Panc1 (cell line): ENCODE measurements at regions not wholly inside any gene's neighbourhood (a gene's known extent, or its start where the extent isn't known, plus 50 kb on each side); places are given as distances from the start of the nearest gene placed in this dataset.
"Not testable (repeated sequence)": the region's sequence is repeated elsewhere in the genome, so short reads cannot be mapped to it uniquely, and the experiment has no call there.

Experiments used
- ATAC-seq: fragments of 200-7000 bp; cut with Tn5 transposase; 2 replicates; pipeline ENCODE4 v1.9.1; 2020; ENCODE audit warnings: mild to moderate bottlenecking, moderate library complexity
- BruUV-seq: library from RNA; stranded (reverse); fragments of 400-500 nt; replicated peaks from 2 replicates; lab custom pipeline; 2021; lab: Mats Ljungman, UMichigan
- CTCF ChIA-PET: fragments of 300-600 bp; sonication (Branson Sonifier 250); formaldehyde crosslinking; loops from one replicate; lab custom pipeline; 2022; ENCODE audit warnings: antibody characterized with exemption; lab: Charles Lee
- POLR2A ChIA-PET: fragments of 300-600 bp; sonication (Branson Sonifier 250); formaldehyde crosslinking; loops from one replicate; lab custom pipeline; 2022; ENCODE audit warnings: antibody characterized with exemption; lab: Charles Lee
- DNase-seq: peaks from one replicate; pipeline ENCODE4 v3.0.0-alpha.2; 2010; ENCODE audit warnings: low read depth, low spot score
- H3K27ac ChIP-seq: 2 replicates; pipeline ENCODE4 v1.5.1; 2011; ENCODE audit warnings: mild to moderate bottlenecking, low read length, inconsistent platforms
- H3K27me3 ChIP-seq: fragments of 200-500 bp; sonication (Bioruptor generic); 2 replicates; pipeline ENCODE4 v1.6.0; 2014; ENCODE audit warnings: low read length, inconsistent platforms; ENCODE audit not compliant: control insufficient read depth, insufficient read depth
- H3K36me3 ChIP-seq: fragments of 200-500 bp; sonication (Bioruptor generic); 2 replicates; pipeline ENCODE4 v1.5.1; 2014; ENCODE audit warnings: inconsistent platforms, mild to moderate bottlenecking, low read length, moderate library complexity; ENCODE audit not compliant: control insufficient read depth, insufficient read depth
- H3K4me1 ChIP-seq: 2 replicates; pipeline ENCODE4 v1.5.1; 2011; ENCODE audit warnings: inconsistent platforms, mild to moderate bottlenecking, low read length, moderate library complexity; ENCODE audit not compliant: control insufficient read depth, insufficient read depth
- H3K4me3 ChIP-seq, 2 experiments: 2 replicates each; pipeline ENCODE4 v1.5.1; 2011 to 2012; ENCODE audit warnings: low read depth in 2 of 2, low read length in 2 of 2, mild to moderate bottlenecking in 2 of 2, inconsistent platforms in 1 of 2, moderate library complexity in 1 of 2
- H3K9me3 ChIP-seq: fragments of 200-500 bp; sonication (Bioruptor generic); 2 replicates; pipeline ENCODE4 v1.5.1; 2014; ENCODE audit warnings: low read depth, mild to moderate bottlenecking, inconsistent platforms, low read length, moderate library complexity; ENCODE audit not compliant: control insufficient read depth, insufficient read depth
- POLR2AphosphoS5 ChIP-seq: IDR thresholded peaks from 2 replicates; pipeline ENCODE4 v1.6.1; 2012; ENCODE audit warnings: mild to moderate bottlenecking, low read depth, low read length, moderate library complexity
- SIN3A ChIP-seq: IDR thresholded peaks from 2 replicates; pipeline ENCODE4 v1.6.1; 2012; ENCODE audit warnings: low read depth, mild to moderate bottlenecking, low read length, moderate library complexity, borderline replicate concordance; ENCODE audit not compliant: insufficient read depth
- TCF7L2 ChIP-seq: IDR thresholded peaks from 2 replicates; pipeline ENCODE4 v1.6.1; 2011; ENCODE audit warnings: mild to moderate bottlenecking, low read depth, low read length, inconsistent platforms
- in situ Hi-C: cut with HindIII; loops from 2 replicates; pipeline ENCODE4 v1.10.0; 2016; ENCODE audit warnings: low sequenced_read_pairs, low pct_unique_long_range_greater_than_20kb
- intact Hi-C: fragments of 100-400 bp; cut with micrococcal nuclease; formaldehyde crosslinking; loops from one replicate; pipeline ENCODE4 v1.10.0; 2022; ENCODE audit not compliant: unreplicated experiment
- TF ChIP-seq, protein P1 (sequence below), 2 experiments: IDR thresholded peaks; 2 replicates each; pipeline ENCODE4 v1.6.1; 2011 to 2012; ENCODE audit warnings: low read depth in 2 of 2, control low read depth in 1 of 2, low read length in 1 of 2, mild to moderate bottlenecking in 1 of 2, moderate library complexity in 1 of 2; ENCODE audit not compliant: insufficient read depth in 1 of 2
- TF ChIP-seq, protein P2 (sequence below): fragments of 450-650 bp; IDR thresholded peaks from 2 replicates; pipeline ENCODE4 v1.5.1; 2017; ENCODE audit warnings: mild to moderate bottlenecking

DNA sequence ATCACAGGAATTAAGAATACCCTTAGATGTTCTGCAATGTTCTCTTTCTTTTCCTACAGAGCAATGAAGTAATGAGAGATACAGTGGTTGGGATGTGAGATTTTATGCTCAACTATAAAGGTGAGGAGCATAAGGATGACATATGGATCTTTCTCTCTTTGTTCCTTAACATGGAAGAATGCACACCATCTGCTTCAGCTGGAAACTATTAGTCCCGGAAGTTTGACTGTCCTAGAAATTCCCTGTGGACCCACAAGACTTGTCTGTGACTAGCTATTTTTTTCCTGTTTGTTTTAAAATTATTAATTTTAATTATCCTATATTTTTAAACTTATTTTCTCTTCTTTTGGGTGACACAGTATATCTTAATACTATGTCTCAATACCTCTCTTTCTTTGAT, 80.2 kb downstream of the DKK1 start:
- in situ Hi-C loops, result no loop called here

GRCh38 chr10:52400562-52400961, 86.5 kb downstream of the DKK1 start:
- TF ChIP-seq, protein P1, sequence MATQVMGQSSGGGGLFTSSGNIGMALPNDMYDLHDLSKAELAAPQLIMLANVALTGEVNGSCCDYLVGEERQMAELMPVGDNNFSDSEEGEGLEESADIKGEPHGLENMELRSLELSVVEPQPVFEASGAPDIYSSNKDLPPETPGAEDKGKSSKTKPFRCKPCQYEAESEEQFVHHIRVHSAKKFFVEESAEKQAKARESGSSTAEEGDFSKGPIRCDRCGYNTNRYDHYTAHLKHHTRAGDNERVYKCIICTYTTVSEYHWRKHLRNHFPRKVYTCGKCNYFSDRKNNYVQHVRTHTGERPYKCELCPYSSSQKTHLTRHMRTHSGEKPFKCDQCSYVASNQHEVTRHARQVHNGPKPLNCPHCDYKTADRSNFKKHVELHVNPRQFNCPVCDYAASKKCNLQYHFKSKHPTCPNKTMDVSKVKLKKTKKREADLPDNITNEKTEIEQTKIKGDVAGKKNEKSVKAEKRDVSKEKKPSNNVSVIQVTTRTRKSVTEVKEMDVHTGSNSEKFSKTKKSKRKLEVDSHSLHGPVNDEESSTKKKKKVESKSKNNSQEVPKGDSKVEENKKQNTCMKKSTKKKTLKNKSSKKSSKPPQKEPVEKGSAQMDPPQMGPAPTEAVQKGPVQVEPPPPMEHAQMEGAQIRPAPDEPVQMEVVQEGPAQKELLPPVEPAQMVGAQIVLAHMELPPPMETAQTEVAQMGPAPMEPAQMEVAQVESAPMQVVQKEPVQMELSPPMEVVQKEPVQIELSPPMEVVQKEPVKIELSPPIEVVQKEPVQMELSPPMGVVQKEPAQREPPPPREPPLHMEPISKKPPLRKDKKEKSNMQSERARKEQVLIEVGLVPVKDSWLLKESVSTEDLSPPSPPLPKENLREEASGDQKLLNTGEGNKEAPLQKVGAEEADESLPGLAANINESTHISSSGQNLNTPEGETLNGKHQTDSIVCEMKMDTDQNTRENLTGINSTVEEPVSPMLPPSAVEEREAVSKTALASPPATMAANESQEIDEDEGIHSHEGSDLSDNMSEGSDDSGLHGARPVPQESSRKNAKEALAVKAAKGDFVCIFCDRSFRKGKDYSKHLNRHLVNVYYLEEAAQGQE (IDR thresholded peaks at IDR 0.05; ENCODE audit: insufficient read depth in 1 of 2, low read depth in 2 of 2, low read length in 1 of 2), result no peak
- TF ChIP-seq, protein P2, sequence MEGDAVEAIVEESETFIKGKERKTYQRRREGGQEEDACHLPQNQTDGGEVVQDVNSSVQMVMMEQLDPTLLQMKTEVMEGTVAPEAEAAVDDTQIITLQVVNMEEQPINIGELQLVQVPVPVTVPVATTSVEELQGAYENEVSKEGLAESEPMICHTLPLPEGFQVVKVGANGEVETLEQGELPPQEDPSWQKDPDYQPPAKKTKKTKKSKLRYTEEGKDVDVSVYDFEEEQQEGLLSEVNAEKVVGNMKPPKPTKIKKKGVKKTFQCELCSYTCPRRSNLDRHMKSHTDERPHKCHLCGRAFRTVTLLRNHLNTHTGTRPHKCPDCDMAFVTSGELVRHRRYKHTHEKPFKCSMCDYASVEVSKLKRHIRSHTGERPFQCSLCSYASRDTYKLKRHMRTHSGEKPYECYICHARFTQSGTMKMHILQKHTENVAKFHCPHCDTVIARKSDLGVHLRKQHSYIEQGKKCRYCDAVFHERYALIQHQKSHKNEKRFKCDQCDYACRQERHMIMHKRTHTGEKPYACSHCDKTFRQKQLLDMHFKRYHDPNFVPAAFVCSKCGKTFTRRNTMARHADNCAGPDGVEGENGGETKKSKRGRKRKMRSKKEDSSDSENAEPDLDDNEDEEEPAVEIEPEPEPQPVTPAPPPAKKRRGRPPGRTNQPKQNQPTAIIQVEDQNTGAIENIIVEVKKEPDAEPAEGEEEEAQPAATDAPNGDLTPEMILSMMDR, result no peak
- no peak for TF ChIP-seq POLR2AphosphoS5
- in situ Hi-C loops, result no loop called here
- ATAC-seq (no peak), DNase-seq (no peak)
- H3K36me3 ChIP-seq, result no peaks in the 10 kb centered on the region
- H3K27me3 ChIP-seq, result no peaks in the 10 kb centered on the region
- ChIA-PET POLR2A (no interaction called here), CTCF (no interaction called here)
- BruUV-seq, result no TSS peak
- no peaks in the 10 kb centered on the region for H3K4me1 ChIP-seq
- intact Hi-C loops, result no loop called here
- H3K27ac ChIP-seq, result no peak overlapping the region
- H3K4me3 ChIP-seq, result no peak overlapping the region
- H3K9me3 ChIP-seq, result peaks cover 38% of the 10 kb centered on the region

More for the DNA sequence above, 80.2 kb downstream of the DKK1 start:
- POLR2A ChIA-PET, result no interaction called here
- no peak overlapping the region for H3K4me3 ChIP-seq
- no peaks in the 10 kb centered on the region for H3K27me3 ChIP-seq
- H3K27ac ChIP-seq, result no peak overlapping the region
- H3K4me1 ChIP-seq, result no peaks in the 10 kb centered on the region
- no peaks in the 10 kb centered on the region for H3K36me3 ChIP-seq
- DNase-seq, result no peak
- CTCF ChIA-PET, result no interaction called here
- TF ChIP-seq SIN3A (no peak), POLR2AphosphoS5 (no peak), TCF7L2 (no peak)
- TF ChIP-seq, protein P1 (IDR thresholded peaks at IDR 0.05; ENCODE audit: insufficient read depth in 1 of 2, low read depth in 2 of 2, low read length in 1 of 2), result no peak
- TF ChIP-seq, protein P2, result no peak
- no TSS peak for BruUV-seq
- H3K9me3 ChIP-seq, result peaks cover 24% of the 10 kb centered on the region; the same call in 1 of the 2 replicates
- no peak for ATAC-seq
- intact Hi-C loops, result no loop called here

DNA sequence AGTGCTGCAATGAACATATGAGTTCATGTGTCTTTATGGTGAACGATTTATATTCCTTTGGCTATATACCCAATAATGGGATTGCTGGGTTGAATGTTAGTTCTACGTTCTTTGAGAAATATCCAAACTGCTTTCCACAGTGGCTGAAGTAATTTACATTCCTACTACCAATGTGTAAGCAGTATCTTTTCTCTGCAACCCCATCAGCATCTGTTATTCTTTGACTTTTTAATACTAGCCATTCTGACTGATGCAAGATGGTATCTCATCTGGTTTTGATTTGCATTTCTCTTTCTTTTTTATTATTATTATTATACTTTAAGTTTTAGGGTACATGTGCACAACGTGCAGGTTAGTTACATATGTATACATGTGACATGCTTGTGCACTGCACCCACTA, 89.7 kb downstream of the DKK1 start:
- ATAC-seq, H3K27ac ChIP-seq, BruUV-seq, DNase-seq, CTCF ChIA-PET, H3K36me3 ChIP-seq, in situ Hi-C loops, H3K4me1 ChIP-seq, H3K4me3 ChIP-seq, H3K27me3 ChIP-seq, intact Hi-C loops, POLR2A ChIA-PET: not testable (repeated sequence)
- H3K9me3 ChIP-seq, result peaks cover 25% of the 10 kb centered on the region
